ENCODE measurements at regions not wholly inside any gene's neighbourhood (a gene's known extent, or its start where the extent isn't known, plus 50 kb on each side); places are given as distances from the start of the nearest gene placed in this dataset.

- TF ChIP-seq CTCF (IDR thresholded peaks at IDR 0.05) (no peak), REST (IDR thresholded peaks at IDR 0.05; ENCODE audit: insufficient read depth in 1 of 2, low read depth in 2 of 2, low read length in 1 of 2) (no peak), POLR2AphosphoS5 (IDR thresholded peaks at IDR 0.05; ENCODE audit: low read depth, low read length) (no peak), TCF7L2 (IDR thresholded peaks at IDR 0.05; ENCODE audit: low read depth, low read length) (no peak)
These were observed 279.1 kb upstream of the ZEB2 start for GRCh38 chr2:144798989-144799388.
